22Rv1 (cell line): ENCODE measurements at regions not wholly inside any gene's neighbourhood (a gene's known extent, or its start where the extent isn't known, plus 50 kb on each side); places are given as distances from the start of the nearest gene placed in this dataset.

ENCODE experiments used
- H3K27ac ChIP-seq: fragments of 450-650 bp; 2 replicates; pipeline ENCODE4 v1.5.1; 2017
- CTCF ChIP-seq: fragments of 450-650 bp; IDR thresholded peaks from 2 replicates; pipeline ENCODE4 v1.5.1; 2017; ENCODE audit warnings: mild to moderate bottlenecking
- ZFX ChIP-seq: fragments of 450-650 bp; IDR thresholded peaks from 2 replicates; pipeline ENCODE4 v1.6.1; 2017; ENCODE audit warnings: antibody characterized with exemption, borderline replicate concordance

DNA sequence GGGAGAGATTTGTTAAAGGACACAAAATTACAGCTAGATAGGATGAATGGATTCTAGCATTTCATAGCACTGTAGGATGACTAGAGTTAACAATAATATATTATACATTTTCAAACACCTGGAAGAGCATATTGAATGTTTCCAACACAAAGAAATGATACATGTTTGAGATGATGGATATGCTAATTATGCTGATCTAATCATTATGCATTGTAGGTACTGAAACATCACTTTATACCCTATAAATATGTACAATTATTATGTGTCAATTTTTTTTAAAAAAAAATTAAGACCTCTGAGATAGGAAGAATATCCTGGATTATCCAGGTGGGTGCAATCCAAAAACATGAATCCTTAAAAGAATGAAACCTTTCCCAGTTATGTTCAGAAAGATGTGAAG is 100.3 kb upstream of the CPNE8 start:
- TF ChIP-seq ZFX = no peak
- no peak for TF ChIP-seq CTCF
- no peak overlapping the region for H3K27ac ChIP-seq

GRCh38 chr12:39003541-39004155 is 98.3 kb upstream of the CPNE8 start:
- H3K27ac ChIP-seq = no peak overlapping the region
- no peak for TF ChIP-seq CTCF

- H3K27ac ChIP-seq = no peak overlapping the region
- TF ChIP-seq ZFX (no peak), CTCF (no peak)
These were observed 95.0 kb upstream of the CPNE8 start for GRCh38 chr12:39000370-39000769.

DNA sequence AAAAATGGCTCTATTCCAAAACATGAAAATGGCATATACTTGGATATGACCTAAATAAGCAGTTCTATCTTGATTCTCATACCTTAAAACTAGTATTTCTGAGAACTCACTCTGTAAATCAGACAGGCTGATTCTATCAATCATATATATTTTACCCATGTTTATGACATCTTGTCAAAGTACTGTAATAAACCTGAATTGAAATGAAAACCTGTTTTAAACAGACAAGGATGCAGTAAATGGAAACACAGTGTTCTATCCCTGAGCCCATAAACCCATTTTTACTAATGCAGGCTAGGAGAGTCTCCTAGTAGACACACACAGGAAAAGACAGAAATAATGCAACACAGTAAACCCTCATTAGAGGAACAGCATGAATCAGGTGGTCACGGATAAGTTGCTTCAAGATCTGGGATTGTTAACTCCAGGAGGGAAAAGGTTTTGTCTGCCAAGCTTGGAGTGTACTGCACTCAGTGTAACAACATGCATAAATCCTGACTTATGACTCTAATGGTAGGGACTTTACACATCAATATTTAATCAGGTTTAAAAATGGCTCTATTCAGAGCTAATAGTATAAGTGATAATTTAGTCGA is 93.6 kb upstream of the CPNE8 start:
- no peak overlapping the region for H3K27ac ChIP-seq
- TF ChIP-seq CTCF = no peak
- no peak for TF ChIP-seq ZFX

- H3K27ac ChIP-seq = no peak overlapping the region
- TF ChIP-seq ZFX (no peak), CTCF (no peak)
These were observed 89.9 kb upstream of the CPNE8 start for GRCh38 chr12:38995249-38995648.

DNA sequence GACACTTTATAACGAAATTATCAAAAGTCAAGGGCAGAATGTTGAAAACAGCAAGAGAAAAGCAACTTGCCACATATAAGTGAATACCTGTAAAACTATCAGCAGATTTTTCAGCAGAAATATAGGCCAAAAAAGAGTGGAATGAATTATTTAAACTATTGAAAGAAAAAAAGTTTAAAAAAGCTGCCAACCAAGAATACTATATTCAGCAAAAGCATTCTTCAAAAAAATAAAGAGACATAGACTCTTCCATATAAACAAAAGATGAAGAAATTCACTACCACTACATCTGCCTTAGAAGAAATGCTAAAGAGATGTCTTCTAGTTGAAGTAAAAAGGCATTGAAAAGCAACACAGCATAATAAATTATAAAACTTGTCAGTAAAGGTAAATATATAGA is 80.6 kb upstream of the CPNE8 start:
- H3K27ac ChIP-seq = no peak overlapping the region
- no peak for TF ChIP-seq CTCF
- TF ChIP-seq ZFX = no peak

- H3K27ac ChIP-seq = no peak overlapping the region
These were observed 79.0 kb upstream of the CPNE8 start for GRCh38 chr12:38984388-38984787.

More at GRCh38 chr12:38984388-38984787, 79.0 kb upstream of the CPNE8 start:
- TF ChIP-seq CTCF (no peak), ZFX (no peak)
